Smooth muscle cell (in vitro differentiated cells): ENCODE measurements at regions not wholly inside any gene's neighbourhood (a gene's known extent, or its start where the extent isn't known, plus 50 kb on each side); places are given as distances from the start of the nearest gene placed in this dataset.
"Not testable (repeated sequence)": the region's sequence is repeated elsewhere in the genome, so short reads cannot be mapped to it uniquely, and the experiment has no call there.

Source experiments
- DNase-seq: peaks from one replicate; lab custom pipeline; 2025; ENCODE audit not compliant: unreplicated experiment; lab: John Stamatoyannopoulos, UW
- H2AFZ ChIP-seq: fragments of 200-600 bp; sonication (generic); 2 replicates; pipeline ENCODE4 v1.6.0; 2016; ENCODE audit warnings: antibody characterized with exemption, low read depth, mild to moderate bottlenecking
- H3F3A ChIP-seq: fragments of 200-600 bp; sonication (generic); 2 replicates; pipeline ENCODE4 v1.6.0; 2017; ENCODE audit warnings: antibody characterized with exemption, low read depth
- H3K27ac ChIP-seq: fragments of 200-600 bp; sonication (generic); 2 replicates; pipeline ENCODE4 v1.5.1; 2016; ENCODE audit warnings: low read depth, mild to moderate bottlenecking
- H3K27me3 ChIP-seq: fragments of 200-600 bp; sonication (generic); 2 replicates; pipeline ENCODE4 v1.6.1; 2016; ENCODE audit warnings: low read depth, mild to moderate bottlenecking
- H3K36me3 ChIP-seq: fragments of 200-600 bp; sonication (generic); 2 replicates; pipeline ENCODE4 v1.5.1; 2016; ENCODE audit warnings: low read depth
- H3K4me1 ChIP-seq: fragments of 200-600 bp; sonication (generic); 2 replicates; pipeline ENCODE4 v1.5.1; 2016; ENCODE audit warnings: low read depth
- H3K4me2 ChIP-seq: fragments of 200-600 bp; sonication (generic); 2 replicates; pipeline ENCODE4 v1.6.0; 2016; ENCODE audit warnings: mild to moderate bottlenecking
- H3K4me3 ChIP-seq: fragments of 200-600 bp; sonication (generic); 2 replicates; pipeline ENCODE4 v1.5.1; 2016; ENCODE audit warnings: mild to moderate bottlenecking
- H3K79me2 ChIP-seq: fragments of 200-600 bp; sonication (generic); 2 replicates; pipeline ENCODE4 v1.6.0; 2016; ENCODE audit warnings: low read depth, mild to moderate bottlenecking
- H3K9ac ChIP-seq: fragments of 200-600 bp; sonication (generic); 2 replicates; pipeline ENCODE4 v1.6.0; 2016; ENCODE audit warnings: low read depth
- H3K9me3 ChIP-seq: fragments of 200-600 bp; sonication (generic); replicated peaks from 2 replicates; pipeline ENCODE4 v1.5.1; 2016; ENCODE audit warnings: low read depth
- H4K20me1 ChIP-seq: fragments of 200-600 bp; sonication (generic); 2 replicates; pipeline ENCODE4 v1.6.0; 2016; ENCODE audit warnings: low read depth
- CTCF ChIP-seq: fragments of 200-600 bp; sonication (generic); IDR thresholded peaks from 2 replicates; pipeline ENCODE4 v1.5.1; 2017; ENCODE audit warnings: borderline replicate concordance, mild to moderate bottlenecking, antibody characterized with exemption; ENCODE audit not compliant: insufficient read depth, poor library complexity, severe bottlenecking
- WGBS: methylation state at CpG from one replicate; pipeline ENCODE4 v1.1.7; 2016; ENCODE audit warnings: low lambda C conversion rate; 5-methylcytosine and 5-hydroxymethylcytosine counted together

DNA sequence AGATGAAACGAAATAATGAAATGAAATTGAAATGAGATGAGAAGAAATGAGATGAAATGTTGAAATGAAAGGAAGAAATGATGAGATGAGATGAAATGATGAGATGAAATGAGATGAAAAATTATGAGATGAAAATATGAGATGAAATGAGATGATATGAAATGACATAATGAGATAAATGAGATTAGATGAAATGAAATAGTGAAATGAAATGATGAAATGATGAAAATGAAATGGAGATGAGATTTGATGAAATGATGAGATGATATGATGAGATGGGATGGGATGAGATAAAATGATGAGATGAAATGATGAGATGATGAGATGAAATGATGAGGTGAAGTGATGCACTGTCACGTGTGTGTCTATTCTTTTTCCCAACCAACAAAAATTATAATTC is 224.5 kb downstream of the GOLGA6L6 start:
- not testable (repeated sequence) for H3K27me3 ChIP-seq, H2AFZ ChIP-seq, H3K9ac ChIP-seq, H3K79me2 ChIP-seq, H3K27ac ChIP-seq, H3K4me2 ChIP-seq, DNase-seq, H3K4me3 ChIP-seq, H4K20me1 ChIP-seq, H3K4me1 ChIP-seq, H3K36me3 ChIP-seq, H3F3A ChIP-seq
- peaks cover 13% of the 10 kb centered on the region for H3K9me3 ChIP-seq
- 52% methylated on average over 2 of the region's 2 CpGs for WGBS

GRCh38 chr15:20311014-20311680 is 230.5 kb downstream of the GOLGA6L6 start:
- WGBS, result 86% methylated on average over 23 of the region's 23 CpGs
- not testable (repeated sequence) for H4K20me1 ChIP-seq, H3F3A ChIP-seq, H3K27ac ChIP-seq, H3K4me3 ChIP-seq, H3K79me2 ChIP-seq, H3K4me1 ChIP-seq, H2AFZ ChIP-seq, DNase-seq, H3K27me3 ChIP-seq, H3K9ac ChIP-seq, H3K9me3 ChIP-seq, H3K4me2 ChIP-seq, H3K36me3 ChIP-seq

DNA sequence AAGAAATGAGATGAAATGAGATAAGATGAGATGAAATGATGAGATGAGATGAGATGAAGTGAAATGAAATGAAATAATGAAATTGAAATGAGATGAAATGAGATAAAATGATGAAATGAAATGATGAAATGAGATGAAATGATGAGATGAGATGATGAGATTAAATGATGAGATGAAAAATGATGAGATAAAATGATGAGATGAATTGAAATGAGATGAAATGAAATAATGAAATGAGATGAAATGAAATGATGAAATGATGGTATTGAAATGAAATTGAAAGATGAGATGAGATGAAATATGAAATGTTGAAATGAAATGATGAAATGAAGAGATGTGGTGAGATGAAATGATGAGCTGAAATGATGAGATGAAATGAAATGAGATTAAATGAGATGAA is 231.0 kb downstream of the GOLGA6L6 start:
- Histone ChIP-seq H3K27me3 (no peaks in the 10 kb centered on the region), H3K79me2 (no peaks in the 10 kb centered on the region), H3F3A (no peaks in the 10 kb centered on the region), H4K20me1 (no peaks in the 10 kb centered on the region), H3K27ac (no peak overlapping the region), H3K4me1 (no peaks in the 10 kb centered on the region), H3K9me3 (peaks cover 4% of the 10 kb centered on the region), H3K36me3 (no peaks in the 10 kb centered on the region), H3K9ac (no peak overlapping the region), H3K4me2 (no peak overlapping the region), H3K4me3 (no peak overlapping the region), H2AFZ (no peak overlapping the region)
- no peak for TF ChIP-seq CTCF
- DNase-seq, result no peak

GRCh38 chr15:20309966-20310365 is 231.6 kb downstream of the GOLGA6L6 start:
- H3K27ac ChIP-seq, result not testable (repeated sequence)

DNA sequence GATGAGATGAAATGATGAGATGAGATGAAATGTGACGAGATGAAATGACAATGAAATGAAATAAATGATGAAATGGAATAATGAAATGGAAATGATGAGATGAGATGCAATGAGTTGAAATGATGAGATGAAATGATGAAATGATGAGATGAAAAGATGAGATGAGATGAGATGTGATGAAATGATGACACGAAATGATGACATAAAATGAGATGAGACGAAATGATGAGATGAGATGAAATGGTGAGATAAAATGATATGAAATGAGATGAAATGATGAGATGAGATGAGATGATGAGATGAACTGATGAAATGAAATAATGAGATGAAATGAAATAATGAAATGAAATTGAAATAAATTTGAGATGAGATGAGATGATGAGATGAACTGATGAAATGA is 232.2 kb downstream of the GOLGA6L6 start:
- H3F3A ChIP-seq, H3K4me1 ChIP-seq, H3K27me3 ChIP-seq, H3K4me2 ChIP-seq, H2AFZ ChIP-seq, H3K36me3 ChIP-seq, H3K79me2 ChIP-seq, H4K20me1 ChIP-seq, H3K4me3 ChIP-seq, H3K9ac ChIP-seq, H3K27ac ChIP-seq, DNase-seq: not testable (repeated sequence)
- peaks cover 11% of the 10 kb centered on the region for H3K9me3 ChIP-seq
- 69% methylated on average over 3 of the region's 3 CpGs for WGBS

More at GRCh38 chr15:20309966-20310365, 231.6 kb downstream of the GOLGA6L6 start:
- not testable (repeated sequence) for H3F3A ChIP-seq, DNase-seq, H4K20me1 ChIP-seq, H2AFZ ChIP-seq, H3K9me3 ChIP-seq, H3K79me2 ChIP-seq, H3K36me3 ChIP-seq, H3K27me3 ChIP-seq, H3K4me3 ChIP-seq, H3K4me2 ChIP-seq, H3K4me1 ChIP-seq, H3K9ac ChIP-seq

GRCh38 chr15:20308027-20308690 is 233.4 kb downstream of the GOLGA6L6 start:
- WGBS, result 79% methylated on average over 4 of the region's 4 CpGs
- not testable (repeated sequence) for H3K4me3 ChIP-seq, H3K27ac ChIP-seq, H3K79me2 ChIP-seq, H3K27me3 ChIP-seq, H3F3A ChIP-seq, H3K9ac ChIP-seq, H2AFZ ChIP-seq, H3K36me3 ChIP-seq, H4K20me1 ChIP-seq, DNase-seq, H3K4me2 ChIP-seq, H3K4me1 ChIP-seq
- H3K9me3 ChIP-seq, result peaks cover 11% of the 10 kb centered on the region

DNA sequence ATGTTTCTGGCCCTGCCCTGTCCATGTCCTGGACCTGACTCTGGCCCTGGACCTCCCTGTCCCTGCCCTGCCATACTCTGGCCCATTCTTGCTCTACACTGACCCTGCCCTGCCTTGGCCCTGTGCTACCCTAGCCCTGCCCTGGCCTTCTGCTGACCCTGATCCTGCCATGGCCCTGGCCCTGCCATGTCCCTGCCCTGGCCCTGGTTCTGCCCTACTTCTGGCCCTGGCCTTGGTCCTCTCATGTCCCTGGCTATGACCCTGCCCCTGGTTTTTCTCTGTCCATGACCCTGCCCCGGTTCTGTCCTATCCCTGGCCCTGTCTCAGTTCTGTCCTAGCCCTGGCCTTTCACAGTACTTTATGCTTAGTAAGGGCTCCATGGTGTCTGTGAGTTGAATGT is 234.5 kb downstream of the GOLGA6L6 start:
- H3K27ac ChIP-seq, H3K27me3 ChIP-seq, H3K36me3 ChIP-seq, H3K4me2 ChIP-seq, H3K9ac ChIP-seq, H3K4me3 ChIP-seq, H4K20me1 ChIP-seq, H3F3A ChIP-seq, H3K79me2 ChIP-seq, H3K4me1 ChIP-seq, DNase-seq, H2AFZ ChIP-seq: not testable (repeated sequence)
- H3K9me3 ChIP-seq, result peaks cover 11% of the 10 kb centered on the region
- WGBS, result 50% methylated on average over 1 of the region's 1 CpG

- H2AFZ ChIP-seq, H3K27me3 ChIP-seq, H4K20me1 ChIP-seq, H3K36me3 ChIP-seq, DNase-seq, H3K4me1 ChIP-seq, H3F3A ChIP-seq, H3K9ac ChIP-seq, H3K4me2 ChIP-seq, H3K27ac ChIP-seq, H3K4me3 ChIP-seq, H3K79me2 ChIP-seq: not testable (repeated sequence)
- H3K9me3 ChIP-seq, result peaks cover 11% of the 10 kb centered on the region
- 60% methylated on average over 3 of the region's 3 CpGs for WGBS
Observed at GRCh38 chr15:20306497-20307106, 235.0 kb downstream of the GOLGA6L6 start.
